IMR-90 (cell line): ENCODE measurements at regions not wholly inside any gene's neighbourhood (a gene's known extent, or its start where the extent isn't known, plus 50 kb on each side); places are given as distances from the start of the nearest gene placed in this dataset.
"Not testable (repeated sequence)": the region's sequence is repeated elsewhere in the genome, so short reads cannot be mapped to it uniquely, and the experiment has no call there.

Source experiments
- BHLHE40 ChIP-seq: fragments of 150-350 bp; IDR thresholded peaks from 2 replicates; pipeline ENCODE4 v1.6.1; 2016; ENCODE audit warnings: mild to moderate bottlenecking, low read depth, low read length
- CEBPB ChIP-seq: IDR thresholded peaks from 2 replicates; pipeline ENCODE4 v1.6.1; 2012; ENCODE audit warnings: low read depth, low read length, improper control_type of control experiment
- CTCF ChIP-seq: conservative IDR thresholded peaks from 2 replicates; pipeline ENCODE4 v1.5.1; 2012; ENCODE audit warnings: mild to moderate bottlenecking, low read depth, low read length, improper control_type of control experiment
- FOS ChIP-seq: fragments of 150-350 bp; IDR thresholded peaks from 2 replicates; pipeline ENCODE4 v1.6.1; 2016; ENCODE audit warnings: low read depth, low read length
- POLR2A ChIP-seq: IDR thresholded peaks from 2 replicates; pipeline ENCODE4 v1.6.1; 2012; ENCODE audit warnings: mild to moderate bottlenecking, low read depth, low read length
- RFX5 ChIP-seq: IDR thresholded peaks from 2 replicates; pipeline ENCODE4 v1.8.0; 2012; ENCODE audit warnings: low read depth, mild to moderate bottlenecking, low read length, moderate library complexity

DNA sequence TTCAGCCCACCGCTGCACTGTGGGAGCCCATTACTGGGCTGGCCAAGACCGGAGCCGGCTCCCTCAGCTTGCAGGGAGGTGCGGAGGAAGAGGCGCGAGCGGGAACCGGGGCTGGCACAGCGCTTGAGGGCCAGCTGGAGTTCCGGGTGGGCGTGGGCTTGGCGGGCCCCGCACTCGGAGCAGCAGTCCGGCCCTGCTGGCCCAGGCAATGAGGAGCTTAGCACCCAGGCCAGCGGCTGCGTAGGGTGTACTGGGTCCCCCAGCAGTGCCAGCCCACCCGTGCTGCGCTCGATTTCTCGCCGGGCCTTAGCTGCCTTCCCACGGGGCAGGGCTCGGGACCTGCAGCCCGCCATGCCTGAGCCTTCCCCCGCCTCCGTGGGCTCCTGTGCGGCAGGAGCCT lies 307.8 kb upstream of the DUSP10 start:
- TF ChIP-seq BHLHE40, CTCF, CEBPB, RFX5, FOS, POLR2A: not testable (repeated sequence)
